ENCODE measurements at regions not wholly inside any gene's neighbourhood (a gene's known extent, or its start where the extent isn't known, plus 50 kb on each side); places are given as distances from the start of the nearest gene placed in this dataset.

- TF ChIP-seq CTCF (IDR thresholded peaks at IDR 0.05; ENCODE audit: insufficient read depth, low read depth, low read length): no peak
- no peak for TF ChIP-seq EZH2 (IDR thresholded peaks at IDR 0.05; ENCODE audit: insufficient read depth, low read length)
Observed at GRCh38 chr18:10121786-10122515, 208.1 kb downstream of the VAPA start.

All from astrocyte (in vitro differentiated cells and primary cell).